ENCODE measurements at regions not wholly inside any gene's neighbourhood (a gene's known extent, or its start where the extent isn't known, plus 50 kb on each side); places are given as distances from the start of the nearest gene placed in this dataset.

DNA sequence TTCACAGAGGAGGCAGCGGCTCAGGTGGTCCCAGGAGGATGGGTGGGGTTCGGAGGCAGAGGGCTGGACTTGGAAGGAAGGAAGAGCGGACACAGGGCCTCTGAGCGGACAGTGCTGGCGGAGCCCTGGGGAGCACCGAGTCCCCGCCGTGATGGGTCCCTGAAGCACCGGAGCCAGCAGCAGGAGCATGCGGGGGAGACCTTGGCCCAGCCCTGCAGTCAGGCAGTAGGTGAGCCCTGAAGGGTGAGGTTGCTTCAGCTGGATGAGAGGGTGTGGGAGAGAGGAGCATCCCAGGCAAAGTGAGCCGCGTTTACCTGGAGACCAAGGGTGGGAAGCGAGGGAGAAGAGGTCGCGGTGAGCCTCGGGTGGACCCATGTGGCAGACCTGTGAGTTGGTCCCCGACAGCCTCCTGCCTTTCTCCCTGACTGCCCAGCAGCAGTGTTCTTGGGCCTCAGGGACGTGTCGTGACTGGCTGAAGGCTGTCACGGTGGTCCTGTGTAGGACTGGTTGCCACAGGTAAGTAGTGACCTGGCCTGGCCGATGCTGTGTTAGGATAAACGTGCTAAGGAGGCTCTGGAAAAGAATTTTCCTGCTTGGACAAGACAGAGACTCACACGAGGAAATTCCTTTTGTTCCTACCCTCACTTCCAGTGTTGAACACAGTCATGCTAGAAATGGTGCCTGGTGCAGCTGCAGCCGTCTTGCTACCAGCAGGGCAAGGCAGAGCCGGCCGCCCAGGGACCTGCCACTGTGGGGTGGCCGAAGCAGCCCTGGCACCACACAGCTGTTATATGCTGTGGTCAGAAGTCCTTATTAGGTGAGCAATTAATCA, 73.0 kb downstream of the RRM2 start:
- TF ChIP-seq, protein P1, sequence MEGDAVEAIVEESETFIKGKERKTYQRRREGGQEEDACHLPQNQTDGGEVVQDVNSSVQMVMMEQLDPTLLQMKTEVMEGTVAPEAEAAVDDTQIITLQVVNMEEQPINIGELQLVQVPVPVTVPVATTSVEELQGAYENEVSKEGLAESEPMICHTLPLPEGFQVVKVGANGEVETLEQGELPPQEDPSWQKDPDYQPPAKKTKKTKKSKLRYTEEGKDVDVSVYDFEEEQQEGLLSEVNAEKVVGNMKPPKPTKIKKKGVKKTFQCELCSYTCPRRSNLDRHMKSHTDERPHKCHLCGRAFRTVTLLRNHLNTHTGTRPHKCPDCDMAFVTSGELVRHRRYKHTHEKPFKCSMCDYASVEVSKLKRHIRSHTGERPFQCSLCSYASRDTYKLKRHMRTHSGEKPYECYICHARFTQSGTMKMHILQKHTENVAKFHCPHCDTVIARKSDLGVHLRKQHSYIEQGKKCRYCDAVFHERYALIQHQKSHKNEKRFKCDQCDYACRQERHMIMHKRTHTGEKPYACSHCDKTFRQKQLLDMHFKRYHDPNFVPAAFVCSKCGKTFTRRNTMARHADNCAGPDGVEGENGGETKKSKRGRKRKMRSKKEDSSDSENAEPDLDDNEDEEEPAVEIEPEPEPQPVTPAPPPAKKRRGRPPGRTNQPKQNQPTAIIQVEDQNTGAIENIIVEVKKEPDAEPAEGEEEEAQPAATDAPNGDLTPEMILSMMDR (IDR thresholded peaks at IDR 0.05) = no peak
- no peak for TF ChIP-seq POLR2A (IDR thresholded peaks at IDR 0.05)
